HG03354 (cell line): ENCODE measurements at regions not wholly inside any gene's neighbourhood (a gene's known extent, or its start where the extent isn't known, plus 50 kb on each side); places are given as distances from the start of the nearest gene placed in this dataset.

Experiments used
- ATAC-seq: cut with Tn5 transposase; IDR thresholded peaks from one replicate; pipeline ENCODE4 v1.9.1; 2021; ENCODE audit warnings: mild to moderate bottlenecking; ENCODE audit not compliant: unreplicated experiment, poor library complexity, severe bottlenecking

- no peak for ATAC-seq
Observed at GRCh38 chr22:46085828-46086576, 64.3 kb upstream of the PPARA start.

DNA sequence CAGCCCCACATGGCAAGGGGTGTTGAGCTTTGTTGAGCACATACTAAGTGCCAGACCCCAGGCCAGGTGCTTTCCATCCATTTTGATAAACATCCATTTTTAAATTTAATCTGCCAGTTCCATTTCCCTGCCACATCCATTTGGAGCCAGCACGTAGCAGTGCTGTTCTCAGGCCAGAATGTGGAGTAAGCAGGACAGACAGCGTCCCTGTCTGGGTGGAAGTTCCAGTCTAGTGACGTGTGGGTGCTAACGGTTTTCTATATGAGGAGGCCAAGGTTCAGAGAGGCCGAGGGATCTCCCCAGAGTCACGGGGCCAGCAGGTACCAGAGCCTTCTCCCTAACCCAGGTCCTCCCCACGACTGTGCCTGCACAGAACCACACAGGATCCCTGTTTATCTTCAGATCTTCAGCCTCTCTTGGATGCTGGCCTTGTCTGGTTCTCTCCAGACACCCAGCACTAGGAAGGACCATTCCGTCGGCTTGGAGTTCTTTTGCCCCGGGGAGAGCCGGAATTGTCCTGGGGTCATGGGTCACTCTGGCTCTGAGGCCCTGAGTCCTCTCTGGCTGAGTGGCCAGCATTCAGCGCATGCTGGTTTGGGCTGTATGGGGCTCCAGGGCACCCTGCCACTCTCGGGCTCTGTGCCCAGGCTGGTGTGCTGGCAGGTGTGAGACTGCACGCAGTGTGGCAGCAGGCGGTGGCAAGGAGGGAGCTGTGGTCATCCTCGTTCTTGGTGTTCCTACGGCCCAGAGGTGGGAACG, 63.6 kb upstream of the PPARA start:
- no peak for ATAC-seq

DNA sequence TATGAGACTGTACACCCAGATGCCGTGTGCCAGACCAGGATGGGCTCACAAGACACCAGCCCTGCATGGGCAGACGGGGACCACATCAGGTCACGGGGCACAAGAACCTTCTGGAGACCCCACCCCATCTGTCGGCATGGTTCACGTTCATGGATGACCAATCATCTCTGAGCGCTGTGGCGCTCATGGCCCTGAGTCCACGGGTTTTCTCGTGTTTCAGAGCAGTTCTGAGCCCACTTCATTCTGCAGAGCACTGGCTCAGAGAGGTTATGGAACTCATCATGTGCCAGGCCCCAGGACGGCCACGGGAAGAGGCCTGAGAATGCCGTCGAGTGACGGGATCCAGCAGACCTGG, 63.0 kb upstream of the PPARA start:
- ATAC-seq = no peak

GRCh38 chr22:46087816-46088277, 62.5 kb upstream of the PPARA start:
- ATAC-seq = no peak

- no peak for ATAC-seq
Observed at GRCh38 chr22:46088541-46089311, 61.6 kb upstream of the PPARA start.

DNA sequence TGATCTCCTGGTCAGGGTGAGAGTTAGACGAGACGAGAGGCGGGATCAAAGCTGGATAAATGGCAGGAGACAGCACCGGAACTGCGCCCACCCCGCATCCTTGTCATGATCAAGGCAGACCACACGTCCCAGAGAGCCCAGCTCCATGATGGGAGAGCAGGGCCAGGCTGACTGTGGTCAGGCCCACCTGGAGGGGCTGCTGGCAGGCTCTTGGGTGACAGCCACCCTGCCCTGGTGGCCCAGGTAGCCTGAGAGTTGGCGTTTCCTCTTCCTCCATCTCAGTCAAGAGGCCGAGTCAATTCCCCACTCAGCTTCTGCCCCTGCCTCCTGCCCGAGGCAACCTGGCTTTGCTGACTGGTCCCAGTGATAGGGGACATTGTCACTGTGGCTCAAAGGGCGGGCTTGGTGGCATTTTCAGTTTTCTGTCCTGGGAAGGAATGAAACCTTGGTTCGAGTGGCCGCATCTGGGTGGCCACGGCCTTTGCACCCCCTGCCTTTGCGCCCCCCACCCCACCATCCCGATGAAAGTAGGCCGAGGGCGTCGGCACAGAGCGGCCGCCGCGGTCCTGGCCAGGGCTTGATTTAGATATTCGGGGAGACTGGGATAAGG, 60.8 kb upstream of the PPARA start:
- ATAC-seq = no peak

DNA sequence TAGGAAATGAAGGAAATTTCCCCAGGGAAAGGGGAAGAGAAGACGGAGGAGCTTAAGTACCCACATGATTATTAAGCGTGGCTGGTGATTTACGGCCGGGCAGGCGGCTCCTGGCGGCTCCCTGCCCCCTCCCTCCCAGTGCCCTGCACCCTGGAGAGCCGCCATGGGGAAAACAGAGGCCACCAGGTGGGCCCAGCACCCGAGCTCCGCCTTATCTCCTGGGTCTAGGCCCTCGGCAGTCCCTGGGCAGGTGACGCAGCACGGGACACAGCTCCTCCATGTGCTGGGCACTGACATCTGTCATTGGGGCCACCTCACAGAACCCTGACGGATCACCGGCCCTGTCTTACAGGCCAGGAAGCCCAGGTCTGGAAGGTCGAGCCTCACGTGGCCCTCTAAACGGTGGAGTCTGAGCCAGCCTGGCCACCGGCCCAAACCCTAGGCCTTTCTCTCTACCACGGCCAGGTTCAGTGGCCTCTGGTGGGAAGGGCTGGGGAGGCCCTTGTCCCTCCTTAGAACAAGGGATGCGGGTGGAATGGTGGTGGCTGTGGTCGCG, 60.2 kb upstream of the PPARA start:
- no peak for ATAC-seq

GRCh38 chr22:46090631-46091201, 59.6 kb upstream of the PPARA start:
- ATAC-seq = no peak

DNA sequence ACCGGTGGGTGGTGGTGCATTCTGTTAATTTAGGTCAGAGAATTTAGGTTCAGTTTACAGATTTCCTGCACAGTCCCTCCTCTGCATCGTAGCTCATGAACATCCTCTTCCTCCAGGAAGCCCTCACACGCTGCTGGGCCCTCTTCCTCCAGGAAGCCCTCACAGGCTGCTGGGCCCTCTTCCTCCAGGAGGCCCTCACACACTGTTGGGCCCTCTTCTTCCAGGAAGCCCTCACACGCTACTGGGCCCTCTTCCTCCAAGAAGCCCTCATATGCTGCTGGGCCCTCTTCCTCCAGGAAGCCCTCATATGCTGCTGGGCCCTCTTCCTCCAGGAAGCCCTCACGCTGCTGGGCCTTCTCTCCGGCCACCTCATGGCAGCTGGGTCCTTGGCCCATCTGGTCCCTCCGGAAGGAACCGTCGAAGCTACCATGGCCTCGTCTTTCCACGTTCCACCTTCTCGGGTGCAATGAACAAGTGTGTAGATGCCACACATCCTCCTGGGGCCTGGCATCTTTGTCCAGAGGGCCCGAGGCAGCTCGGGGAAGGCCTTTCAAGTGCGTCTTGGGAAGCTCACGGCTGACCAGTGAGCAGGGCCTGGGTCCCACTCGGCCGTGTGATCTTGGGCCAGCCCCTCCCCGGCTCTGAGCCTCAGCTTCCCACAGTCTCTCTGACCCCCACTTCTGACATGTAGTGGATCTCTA, 58.9 kb upstream of the PPARA start:
- ATAC-seq = no peak

DNA sequence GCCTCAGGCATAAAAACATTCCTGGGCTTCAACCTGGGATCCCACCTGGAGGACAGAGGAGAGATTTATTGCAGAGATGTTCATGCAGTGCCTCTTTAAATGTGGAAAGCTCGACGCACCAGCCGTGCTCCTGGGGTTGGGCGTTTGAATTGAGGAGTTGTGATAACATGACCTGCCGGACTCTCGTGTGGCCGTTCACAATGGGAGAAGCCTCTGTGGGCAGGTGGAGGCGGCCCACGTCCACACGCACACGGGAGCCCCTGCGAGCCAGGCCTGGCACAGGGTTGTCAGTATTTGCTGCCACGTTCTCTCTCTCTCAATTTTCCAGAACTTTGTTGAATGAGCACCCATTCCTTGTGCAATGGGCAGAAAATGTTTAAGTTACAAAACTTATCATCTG, 58.3 kb upstream of the PPARA start:
- ATAC-seq = no peak

GRCh38 chr22:46092670-46093410, 57.5 kb upstream of the PPARA start:
- no peak for ATAC-seq

GRCh38 chr22:46093796-46094195, 56.5 kb upstream of the PPARA start:
- no peak for ATAC-seq

- no peak for ATAC-seq
Observed at GRCh38 chr22:46094676-46095075, 55.6 kb upstream of the PPARA start.

- ATAC-seq = no peak
Observed at GRCh38 chr22:46096051-46096450, 54.3 kb upstream of the PPARA start.

- ATAC-seq = no peak
Observed at GRCh38 chr22:46096706-46097230, 53.6 kb upstream of the PPARA start.

DNA sequence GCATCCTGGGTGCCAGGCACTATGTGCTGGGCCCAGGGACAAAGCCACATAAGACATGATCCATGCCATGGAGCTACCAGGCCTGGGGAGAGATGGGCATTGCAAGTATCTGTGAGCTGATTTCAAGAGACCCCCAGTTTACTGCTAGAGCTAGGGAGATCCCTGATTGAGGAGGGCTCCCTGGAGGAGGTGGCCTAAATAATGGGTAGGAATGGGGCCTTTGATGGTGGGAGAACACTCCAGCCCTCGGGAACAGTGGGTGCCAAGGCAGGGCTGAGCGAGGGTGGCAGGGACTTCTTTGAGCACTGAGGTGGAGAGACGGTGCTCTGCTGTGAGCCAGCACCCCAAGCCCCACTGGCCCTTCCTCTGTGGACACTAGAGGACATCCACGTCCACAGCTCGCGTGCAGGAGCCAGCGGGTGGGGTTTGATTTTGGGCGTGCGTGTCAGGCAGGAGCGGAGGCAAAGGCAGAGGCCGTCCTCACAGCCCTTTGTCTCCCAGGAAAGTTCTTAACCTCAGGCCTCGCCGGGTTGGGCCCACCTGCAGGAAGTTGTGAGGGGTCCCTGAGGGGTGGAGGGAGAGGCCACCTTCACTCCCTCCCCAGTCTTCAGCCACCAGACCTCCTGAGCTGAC, 52.9 kb upstream of the PPARA start:
- no peak for ATAC-seq

DNA sequence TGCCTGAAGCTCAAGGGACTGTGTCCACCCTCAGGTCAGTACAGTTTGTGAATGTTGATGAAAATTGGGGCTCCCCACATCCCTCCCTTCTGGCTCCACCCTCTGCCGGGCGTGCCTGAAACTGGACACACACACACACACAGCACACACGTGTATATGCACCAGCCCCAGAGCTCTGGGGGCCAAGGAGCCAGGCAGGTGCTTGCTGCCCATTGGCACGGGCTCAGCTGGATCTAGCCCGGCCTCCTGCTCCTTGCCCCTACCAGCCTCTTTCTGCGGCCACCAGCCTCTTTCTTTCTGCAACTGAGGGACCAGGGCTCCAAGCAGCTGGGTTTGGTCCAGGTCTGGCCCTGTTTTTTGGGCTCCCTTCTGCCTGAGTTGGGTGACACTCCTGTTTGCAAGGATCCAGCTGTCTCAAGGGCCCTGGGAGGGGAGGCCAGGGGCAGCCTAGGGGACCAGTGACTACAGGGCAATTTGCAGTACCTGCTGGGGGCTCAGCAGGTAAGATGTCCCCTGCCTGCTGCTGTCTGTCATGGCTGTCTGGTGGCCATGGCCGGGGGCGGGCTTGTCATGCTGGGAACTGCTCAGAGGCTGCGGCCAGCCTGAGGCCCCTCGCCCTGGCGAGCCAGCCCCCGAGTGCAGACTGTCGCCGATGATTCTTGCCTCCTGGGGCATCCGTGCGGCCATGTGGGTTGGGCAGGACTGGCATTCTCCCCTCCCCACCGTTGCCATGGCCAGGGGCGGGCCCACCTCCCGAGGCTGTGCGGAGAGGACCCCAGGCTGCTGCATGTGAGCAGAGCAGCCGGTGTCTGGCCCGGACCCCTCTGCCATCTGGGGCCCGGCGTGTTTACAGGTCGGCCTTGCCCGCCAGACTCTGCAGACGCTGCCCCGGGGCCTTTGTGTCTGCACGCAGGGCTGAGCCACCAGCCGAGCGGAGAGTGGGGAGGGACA, 51.5 kb upstream of the PPARA start:
- no peak for ATAC-seq
